ENCODE measurements at regions not wholly inside any gene's neighbourhood (a gene's known extent, or its start where the extent isn't known, plus 50 kb on each side); places are given as distances from the start of the nearest gene placed in this dataset.

GRCh38 chr14:87079416-87079815, 913.6 kb downstream of the GALC start:
- DNase-seq = no peak
- whole genome bisulfite sequencing, 2 donors = 81 to 86% methylated on average over 6 of the region's 6 CpGs

GRCh38 chr14:87076922-87077321, 916.1 kb downstream of the GALC start:
- intact Hi-C loops (cut with DNase I) = no loop called here
- DNase-seq = no peak
- no peak overlapping the region for H3K27ac ChIP-seq
- H3K36me3 ChIP-seq = no peaks in the 10 kb centered on the region
- H3K9me3 ChIP-seq = no peaks in the 10 kb centered on the region
- H3K4me3 ChIP-seq (replicated peaks in 1 of 3) = no peak overlapping the region
- H3K4me1 ChIP-seq = no peaks in the 10 kb centered on the region
- no peaks in the 10 kb centered on the region for H3K27me3 ChIP-seq
- TF ChIP-seq CTCF (IDR thresholded peaks at IDR 0.05) = no peak
- no peak for TF ChIP-seq POLR2A (IDR thresholded peaks at IDR 0.05)

More at GRCh38 chr14:87079416-87079815, 913.6 kb downstream of the GALC start:
- no peaks in the 10 kb centered on the region for H3K9me3 ChIP-seq
- intact Hi-C loops (cut with DNase I) = no loop called here
- no peaks in the 10 kb centered on the region for H3K27me3 ChIP-seq
- no peaks in the 10 kb centered on the region for H3K36me3 ChIP-seq
- H3K4me1 ChIP-seq = no peaks in the 10 kb centered on the region
- no peak overlapping the region for H3K4me3 ChIP-seq (replicated peaks in 1 of 3)
- H3K27ac ChIP-seq = no peak overlapping the region
- TF ChIP-seq POLR2A (IDR thresholded peaks at IDR 0.05) = no peak
- TF ChIP-seq CTCF (IDR thresholded peaks at IDR 0.05) = no peak

GRCh38 chr14:87076146-87076545, 916.8 kb downstream of the GALC start:
- TF ChIP-seq CTCF (IDR thresholded peaks at IDR 0.05) (no peak), POLR2A (IDR thresholded peaks at IDR 0.05) (no peak)
- intact Hi-C loops (cut with DNase I) = no loop called here
- DNase-seq = no peak
- Histone ChIP-seq H3K4me1 (no peaks in the 10 kb centered on the region), H3K9me3 (no peaks in the 10 kb centered on the region), H3K27ac (no peak overlapping the region), H3K36me3 (no peaks in the 10 kb centered on the region), H3K4me3 (replicated peaks in 1 of 3) (no peak overlapping the region), H3K27me3 (no peaks in the 10 kb centered on the region)
- 49 to 58% methylated on average over 2 of the region's 2 CpGs for WGBS, 2 donors

GRCh38 chr14:87073880-87074570, 919.0 kb downstream of the GALC start:
- Histone ChIP-seq H3K36me3 (no peaks in the 10 kb centered on the region), H3K4me1 (no peaks in the 10 kb centered on the region), H3K9me3 (no peaks in the 10 kb centered on the region), H3K27me3 (no peaks in the 10 kb centered on the region), H3K4me3 (replicated peaks in 1 of 3) (no peak overlapping the region), H3K27ac (no peak overlapping the region)
- intact Hi-C loops (cut with DNase I) = no loop called here
- 85 to 87% methylated on average over 5 of the region's 5 CpGs for WGBS, 2 donors
- no peak for DNase-seq
- TF ChIP-seq POLR2A (IDR thresholded peaks at IDR 0.05) = no peak
- no peak for TF ChIP-seq CTCF (IDR thresholded peaks at IDR 0.05)

GRCh38 chr14:87067591-87067990, 925.4 kb downstream of the GALC start:
- H3K9me3 ChIP-seq = no peaks in the 10 kb centered on the region
- no peaks in the 10 kb centered on the region for H3K27me3 ChIP-seq
- H3K36me3 ChIP-seq = no peaks in the 10 kb centered on the region
- WGBS, 2 donors = 87 to 91% methylated on average over 11 of the region's 11 CpGs
- no peaks in the 10 kb centered on the region for H3K4me1 ChIP-seq
- intact Hi-C loops (cut with DNase I) = no loop called here
- H3K4me3 ChIP-seq (replicated peaks in 1 of 3) = no peak overlapping the region
- no peak for TF ChIP-seq CTCF (IDR thresholded peaks at IDR 0.05)
- TF ChIP-seq POLR2A (IDR thresholded peaks at IDR 0.05) = no peak
- no peak for DNase-seq
- no peak overlapping the region for H3K27ac ChIP-seq

All from thyroid gland (tissue), 4 donors.